NOMO-1 (cell line): ENCODE measurements at regions not wholly inside any gene's neighbourhood (a gene's known extent, or its start where the extent isn't known, plus 50 kb on each side); places are given as distances from the start of the nearest gene placed in this dataset.
A peak's percentile ranks its signal among the peaks of the same experiment; 100 is the strongest.
"Not testable (repeated sequence)": the region's sequence is repeated elsewhere in the genome, so short reads cannot be mapped to it uniquely, and the experiment has no call there.

Source experiments
- DNase-seq, 2 experiments: peaks; one replicate each; lab custom pipeline; 2025; ENCODE audit not compliant: unreplicated experiment in 2 of 2; lab: John Stamatoyannopoulos, UW

GRCh38 chr1:148318123-148318903 lies 164.8 kb downstream of the PPIAL4G start:
- peak; percentile 89 to 91 for DNase-seq

- DNase-seq: no peak
These were observed 165.4 kb upstream of the NBPF11 start for GRCh38 chr1:148317288-148317985.

- DNase-seq: peak; percentile 23 to 53
These were observed 163.2 kb upstream of the NBPF11 start for GRCh38 chr1:148315071-148315811.

- no peak for DNase-seq
These were observed 158.7 kb upstream of the NBPF11 start for GRCh38 chr1:148310807-148311206.

GRCh38 chr1:148309940-148310500 lies 157.9 kb upstream of the NBPF11 start:
- DNase-seq: no peak

GRCh38 chr1:148308832-148309458 lies 156.9 kb upstream of the NBPF11 start:
- no peak for DNase-seq

- peak; percentile 59 to 84 for DNase-seq
These were observed 155.6 kb upstream of the NBPF11 start for GRCh38 chr1:148307583-148308185.

GRCh38 chr1:148304935-148305334 lies 152.9 kb upstream of the NBPF11 start:
- peak in 1 of 2 experiments; percentile 21 for DNase-seq

GRCh38 chr1:148302586-148303364 lies 150.7 kb upstream of the NBPF11 start:
- DNase-seq: not testable (repeated sequence)

- not testable (repeated sequence) for DNase-seq
These were observed 145.8 kb upstream of the NBPF11 start for GRCh38 chr1:148297852-148298251.

GRCh38 chr1:148296511-148296910 lies 144.4 kb upstream of the NBPF11 start:
- DNase-seq: no peak

GRCh38 chr1:148294116-148294807 lies 142.2 kb upstream of the NBPF11 start:
- no peak for DNase-seq

- DNase-seq: peak in 1 of 2 experiments; percentile 21
These were observed 141.6 kb upstream of the NBPF11 start for GRCh38 chr1:148293651-148294050.

- no peak for DNase-seq
These were observed 140.8 kb upstream of the NBPF11 start for GRCh38 chr1:148292915-148293314.

GRCh38 chr1:148290881-148291280 lies 138.8 kb upstream of the NBPF11 start:
- no peak for DNase-seq

- no peak for DNase-seq
These were observed 137.6 kb upstream of the NBPF11 start for GRCh38 chr1:148289647-148290046.

GRCh38 chr1:148285946-148286345 lies 133.9 kb upstream of the NBPF11 start:
- DNase-seq: not testable (repeated sequence)

- DNase-seq: not testable (repeated sequence)
These were observed 128.9 kb upstream of the NBPF11 start for GRCh38 chr1:148280831-148281572.
